ENCODE measurements at regions not wholly inside any gene's neighbourhood (a gene's known extent, or its start where the extent isn't known, plus 50 kb on each side); places are given as distances from the start of the nearest gene placed in this dataset.

GRCh38 chr4:157885811-157886210 lies 287.0 kb downstream of the GASK1B start:
- no peak for TF ChIP-seq CTCF (IDR thresholded peaks at IDR 0.05 in 4 of 5, conservative IDR thresholded peaks at IDR 0.05 in 1 of 5)
- no peak for TF ChIP-seq POLR2A (IDR thresholded peaks at IDR 0.05)
